CD4-positive, alpha-beta memory T cell (primary cell): ENCODE measurements at regions not wholly inside any gene's neighbourhood (a gene's known extent, or its start where the extent isn't known, plus 50 kb on each side); places are given as distances from the start of the nearest gene placed in this dataset.

Experiments used
- CTCF ChIA-PET: fragments of 350-600 bp; sonication (Branson Sonifier 250); formaldehyde crosslinking; loops from one replicate; lab custom pipeline; 2021; ENCODE audit warnings: inconsistent platforms; ENCODE audit not compliant: partially characterized antibody; lab: Charles Lee
- POLR2A ChIA-PET: fragments of 350-600 bp; sonication (Branson Sonifier 250); formaldehyde crosslinking; loops from one replicate; lab custom pipeline; 2021; ENCODE audit not compliant: partially characterized antibody; lab: Charles Lee
- DNase-seq, 5 donors: peaks; one replicate each; pipeline versions ENCODE4 v3.0.0 to v3.0.0-alpha.2; 2020 to 2022; ENCODE audit warnings: mixed read lengths in 1 of 5
- H3K27ac ChIP-seq: one replicate; pipeline ENCODE4 v1.7.0; 2013; ENCODE audit warnings: low read depth, low read length
- H3K27me3 ChIP-seq: 2 replicates; pipeline ENCODE4 v1.7.0; 2013; ENCODE audit warnings: mild to moderate bottlenecking, low read length, moderate library complexity; ENCODE audit not compliant: insufficient read depth
- H3K36me3 ChIP-seq: 2 replicates; pipeline ENCODE4 v1.7.0; 2013; ENCODE audit warnings: mild to moderate bottlenecking, low read length, moderate library complexity; ENCODE audit not compliant: insufficient read depth
- H3K4me1 ChIP-seq: 2 replicates; pipeline ENCODE4 v1.7.0; 2013; ENCODE audit warnings: mild to moderate bottlenecking, low read length, moderate library complexity; ENCODE audit not compliant: insufficient read depth
- H3K4me3 ChIP-seq, 2 donors: one replicate each; pipeline ENCODE4 v1.7.0; 2013; ENCODE audit warnings: low read length in 2 of 2, mild to moderate bottlenecking in 1 of 2
- H3K9me3 ChIP-seq, 2 donors: one replicate each; pipeline ENCODE4 v1.7.0; 2013; ENCODE audit warnings: low read length in 2 of 2, control low read depth in 1 of 2; ENCODE audit not compliant: control insufficient read depth in 1 of 2
- H3K27ac Mint-ChIP-seq, 7 donors: one replicate each; pipeline ENCODE4 v1.8.0; 2020 to 2021; ENCODE audit warnings: mixed read lengths in 7 of 7, mild to moderate bottlenecking in 6 of 7, inconsistent platforms in 3 of 7, moderate library complexity in 3 of 7
- H3K27me3 Mint-ChIP-seq, 2 donors: one replicate each; pipeline ENCODE4 v1.8.0; 2020 to 2021; ENCODE audit warnings: mixed read lengths in 2 of 2
- H3K36me3 Mint-ChIP-seq, 2 donors: one replicate each; pipeline ENCODE4 v1.8.0; 2020 to 2021; ENCODE audit warnings: mixed read lengths in 2 of 2, inconsistent platforms in 1 of 2, mild to moderate bottlenecking in 1 of 2
- H3K4me1 Mint-ChIP-seq, 4 donors: one replicate each; pipeline ENCODE4 v1.8.0; 2020 to 2021; ENCODE audit warnings: mixed read lengths in 4 of 4, mild to moderate bottlenecking in 1 of 4
- H3K4me3 Mint-ChIP-seq, 8 donors: one replicate each; pipeline ENCODE4 v1.8.0; 2020 to 2021; ENCODE audit warnings: mixed read lengths in 8 of 8, mild to moderate bottlenecking in 7 of 8, moderate library complexity in 6 of 8, inconsistent platforms in 3 of 8
- H3K9me3 Mint-ChIP-seq, 8 donors: one replicate each; pipeline ENCODE4 v1.8.0; 2020 to 2021; ENCODE audit warnings: mixed read lengths in 8 of 8, mild to moderate bottlenecking in 5 of 8, inconsistent platforms in 3 of 8, moderate library complexity in 1 of 8
- intact Hi-C: fragments of 100-400 bp; cut with micrococcal nuclease; formaldehyde crosslinking; loops from one replicate; pipeline ENCODE4 v1.15.1; 2023

DNA sequence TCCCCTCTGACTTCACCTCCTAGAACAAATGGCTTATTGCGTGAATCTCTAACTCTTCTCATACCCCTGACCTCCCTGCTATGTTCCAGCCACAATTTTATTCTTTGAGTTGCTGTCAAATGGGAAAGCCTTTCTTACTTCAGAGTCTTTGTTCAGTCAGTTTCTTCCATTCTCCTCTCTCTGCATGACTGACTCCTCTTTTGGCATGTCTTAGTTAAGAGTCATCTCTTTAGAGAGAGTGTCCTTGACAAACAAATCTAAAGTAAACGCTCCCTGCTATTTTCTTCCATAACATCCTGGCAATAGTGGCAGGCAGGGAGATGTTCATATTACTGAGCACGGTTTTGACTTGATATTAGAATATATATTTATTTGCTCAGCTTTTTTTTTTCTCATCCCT is 170.7 kb upstream of the ERBB4 start:
- peaks cover 0 to 3% (median 0%) of the 10 kb centered on the region in 8 donors for H3K9me3 Mint-ChIP-seq
- H3K27ac Mint-ChIP-seq, result no peak overlapping the region
- ChIA-PET POLR2A (no interaction called here), CTCF (interaction anchor here (1.8 kb wide), 1 partner anchor 11 kb away, joined by 4 read pairs; no protein-coding TSS in a partner anchor)
- no peak overlapping the region for H3K27ac ChIP-seq
- no peaks in the 10 kb centered on the region for H3K27me3 ChIP-seq
- H3K36me3 ChIP-seq, result no peaks in the 10 kb centered on the region
- no peak overlapping the region for H3K4me3 Mint-ChIP-seq
- H3K4me3 ChIP-seq, result no peak overlapping the region
- no peaks in the 10 kb centered on the region for H3K36me3 Mint-ChIP-seq
- H3K4me1 ChIP-seq, result no peaks in the 10 kb centered on the region
- H3K9me3 ChIP-seq, result no peaks in the 10 kb centered on the region
- H3K27me3 Mint-ChIP-seq, result peaks cover 0 to 1% of the 10 kb centered on the region in 2 donors
- no peak for DNase-seq
- no peaks in the 10 kb centered on the region for H3K4me1 Mint-ChIP-seq
- intact Hi-C loops, result no loop called here

DNA sequence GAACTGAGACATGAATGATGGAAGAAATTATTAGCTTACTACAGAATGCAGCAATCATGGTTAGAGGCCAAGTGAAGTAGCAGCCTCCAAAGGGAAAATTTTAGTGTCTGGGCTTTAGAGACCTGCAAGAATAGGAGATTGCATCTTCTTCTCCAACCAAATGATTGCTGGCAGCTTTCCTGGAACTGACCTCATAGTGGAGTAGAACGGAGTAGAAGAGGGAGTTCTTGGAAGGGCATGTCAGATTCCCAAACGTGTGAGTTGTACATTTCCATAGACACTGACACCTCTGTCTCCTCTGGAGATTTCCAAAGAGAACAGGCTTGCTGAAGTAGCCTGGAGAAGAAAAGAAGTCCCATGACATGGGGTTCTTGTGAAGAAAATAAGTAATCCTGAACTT is 169.8 kb upstream of the ERBB4 start:
- no peak overlapping the region for H3K27ac Mint-ChIP-seq
- H3K4me1 Mint-ChIP-seq, result no peaks in the 10 kb centered on the region
- Histone ChIP-seq H3K27me3 (no peaks in the 10 kb centered on the region), H3K9me3 (no peaks in the 10 kb centered on the region), H3K4me3 (no peak overlapping the region), H3K4me1 (no peaks in the 10 kb centered on the region), H3K27ac (no peak overlapping the region), H3K36me3 (no peaks in the 10 kb centered on the region)
- H3K4me3 Mint-ChIP-seq, result no peak overlapping the region
- POLR2A ChIA-PET, result no interaction called here
- CTCF ChIA-PET, result no interaction called here
- peaks cover 0 to 3% (median 0%) of the 10 kb centered on the region in 8 donors for H3K9me3 Mint-ChIP-seq
- intact Hi-C loops, result no loop called here
- H3K36me3 Mint-ChIP-seq, result no peaks in the 10 kb centered on the region
- DNase-seq, result no peak
- peaks cover 0 to 1% of the 10 kb centered on the region in 2 donors for H3K27me3 Mint-ChIP-seq

DNA sequence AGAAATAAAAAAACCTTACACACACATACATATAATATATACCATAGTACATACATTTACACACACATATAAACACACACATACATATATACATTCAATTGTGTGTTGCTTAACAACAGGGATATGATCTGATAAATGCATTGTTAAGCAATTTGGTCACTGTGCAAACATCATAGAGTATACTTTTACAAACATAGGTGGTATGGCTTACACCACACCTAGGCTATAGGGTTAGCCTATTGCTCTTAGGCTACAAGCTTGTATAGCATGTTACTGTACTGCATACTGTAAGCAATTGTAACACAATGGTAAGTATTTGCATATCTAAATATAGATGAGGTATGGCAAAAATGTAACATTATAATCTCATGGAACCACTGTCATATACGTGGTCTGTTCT is 156.8 kb upstream of the ERBB4 start:
- Mint-ChIP-seq H3K36me3 (no peaks in the 10 kb centered on the region), H3K9me3 (no peaks in the 10 kb centered on the region), H3K27ac (no peak overlapping the region), H3K4me3 (no peak overlapping the region), H3K27me3 (no peaks in the 10 kb centered on the region), H3K4me1 (no peaks in the 10 kb centered on the region)
- CTCF ChIA-PET, result no interaction called here
- no peak for DNase-seq
- POLR2A ChIA-PET, result no interaction called here
- H3K9me3 ChIP-seq, result no peaks in the 10 kb centered on the region
- no peak overlapping the region for H3K4me3 ChIP-seq
- no peaks in the 10 kb centered on the region for H3K4me1 ChIP-seq
- H3K27me3 ChIP-seq, result no peaks in the 10 kb centered on the region
- no peak overlapping the region for H3K27ac ChIP-seq
- H3K36me3 ChIP-seq, result no peaks in the 10 kb centered on the region
- intact Hi-C loops, result no loop called here

DNA sequence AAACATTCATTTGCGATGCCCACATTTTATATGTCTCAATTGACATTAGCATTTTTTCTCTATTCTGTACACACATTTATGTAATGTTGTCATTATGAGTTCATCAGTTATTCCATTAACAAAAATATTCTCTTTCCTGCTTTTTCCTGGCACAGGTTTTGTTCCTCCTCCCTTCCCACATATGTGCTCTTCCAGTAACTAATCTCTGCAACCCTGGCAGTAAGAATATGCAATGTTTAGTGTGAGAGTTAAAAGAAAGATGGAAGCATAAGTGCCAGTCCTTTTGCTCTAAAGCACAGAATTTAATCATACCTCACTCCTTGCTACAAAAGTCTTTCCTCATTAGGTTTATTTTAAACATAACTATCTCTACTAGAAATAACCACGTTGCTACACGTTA is 155.8 kb upstream of the ERBB4 start:
- H3K27me3 Mint-ChIP-seq, result no peaks in the 10 kb centered on the region
- H3K27ac Mint-ChIP-seq, result no peak overlapping the region
- Histone ChIP-seq H3K9me3 (no peaks in the 10 kb centered on the region), H3K27ac (no peak overlapping the region), H3K36me3 (no peaks in the 10 kb centered on the region), H3K27me3 (no peaks in the 10 kb centered on the region), H3K4me3 (no peak overlapping the region), H3K4me1 (no peaks in the 10 kb centered on the region)
- no peak for DNase-seq
- no peaks in the 10 kb centered on the region for H3K36me3 Mint-ChIP-seq
- ChIA-PET CTCF (no interaction called here), POLR2A (no interaction called here)
- H3K4me3 Mint-ChIP-seq, result no peak overlapping the region
- intact Hi-C loops, result no loop called here
- no peaks in the 10 kb centered on the region for H3K9me3 Mint-ChIP-seq
- no peaks in the 10 kb centered on the region for H3K4me1 Mint-ChIP-seq

DNA sequence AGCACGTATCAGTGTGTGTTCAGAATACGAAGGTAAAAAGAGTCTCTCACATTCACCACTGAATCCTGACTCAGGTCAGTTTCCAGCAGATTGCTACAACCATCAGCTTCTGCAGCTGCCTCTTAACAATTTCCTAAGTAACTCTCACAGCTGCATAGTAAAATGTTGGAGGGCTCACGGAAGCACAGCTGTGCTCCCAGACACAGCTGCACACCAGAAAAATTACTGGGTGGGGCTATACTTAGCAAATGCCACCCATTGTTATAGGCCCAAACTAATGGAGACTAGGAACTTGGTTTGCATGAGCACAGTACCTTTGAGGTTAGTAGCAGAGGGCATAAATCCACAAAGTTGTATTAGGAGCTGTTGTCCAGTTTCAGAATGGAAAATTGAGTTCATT is 153.9 kb upstream of the ERBB4 start:
- H3K4me1 Mint-ChIP-seq, result no peaks in the 10 kb centered on the region
- H3K27ac Mint-ChIP-seq, result no peak overlapping the region
- POLR2A ChIA-PET, result no interaction called here
- CTCF ChIA-PET, result interaction anchor here (1.0 kb wide), 1 partner anchor 8 kb away, joined by 4 read pairs; no protein-coding TSS in a partner anchor
- Histone ChIP-seq H3K36me3 (no peaks in the 10 kb centered on the region), H3K4me1 (no peaks in the 10 kb centered on the region), H3K27me3 (no peaks in the 10 kb centered on the region), H3K27ac (no peak overlapping the region), H3K4me3 (no peak overlapping the region), H3K9me3 (no peaks in the 10 kb centered on the region)
- intact Hi-C loops, result no loop called here
- H3K9me3 Mint-ChIP-seq, result no peaks in the 10 kb centered on the region
- DNase-seq, result no peak
- H3K36me3 Mint-ChIP-seq, result no peaks in the 10 kb centered on the region
- no peaks in the 10 kb centered on the region for H3K27me3 Mint-ChIP-seq
- H3K4me3 Mint-ChIP-seq, result no peak overlapping the region

DNA sequence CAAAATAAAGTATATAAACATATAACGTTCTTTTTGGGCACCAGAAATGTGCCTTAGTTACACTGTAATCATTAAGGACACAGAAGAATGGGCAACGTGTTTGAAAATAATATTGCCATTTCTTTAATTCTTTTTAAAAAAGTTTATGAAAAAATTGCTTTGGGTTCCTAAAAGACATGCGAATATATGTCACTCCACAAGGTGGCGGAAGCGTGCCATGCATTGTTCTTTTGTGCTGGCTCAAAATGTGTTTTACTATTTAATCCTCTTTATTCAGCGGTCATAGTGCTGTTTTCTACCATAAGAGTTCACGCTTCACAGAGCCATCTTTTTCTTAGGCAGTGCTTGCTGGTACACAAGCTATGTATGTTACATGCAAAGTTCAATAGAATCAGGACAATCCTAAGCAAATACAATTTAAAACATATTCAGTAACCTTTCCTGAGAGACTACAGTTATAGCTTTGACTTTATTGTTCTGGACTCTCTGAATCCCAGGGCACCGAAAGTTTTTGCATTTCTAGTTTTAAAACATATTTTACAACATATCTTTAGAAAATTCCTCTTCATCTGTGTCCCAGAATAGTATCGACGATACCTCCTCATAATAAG is 147.8 kb upstream of the ERBB4 start:
- Mint-ChIP-seq H3K27me3 (peaks cover 0 to 4% of the 10 kb centered on the region in 2 donors), H3K4me3 (no peak overlapping the region), H3K36me3 (no peaks in the 10 kb centered on the region), H3K4me1 (no peaks in the 10 kb centered on the region), H3K9me3 (no peaks in the 10 kb centered on the region), H3K27ac (no peak overlapping the region)
- CTCF ChIA-PET, result interaction anchor here (0.7 to 1.0 kb wide), 2 partner anchors 11 to 467 kb away, joined by 3 to 4 read pairs; no protein-coding TSS in a partner anchor
- H3K9me3 ChIP-seq, result no peaks in the 10 kb centered on the region
- H3K4me3 ChIP-seq, result no peak overlapping the region
- H3K36me3 ChIP-seq, result no peaks in the 10 kb centered on the region
- POLR2A ChIA-PET, result no interaction called here
- H3K4me1 ChIP-seq, result no peaks in the 10 kb centered on the region
- no peaks in the 10 kb centered on the region for H3K27me3 ChIP-seq
- peak in 4 of 5 donors; percentile 15 to 38 (median 24) for DNase-seq
- H3K27ac ChIP-seq, result no peak overlapping the region
- intact Hi-C loops, result loop anchor here (1.0 kb wide), 1 partner anchor 467 kb away; no protein-coding TSS in a partner anchor

DNA sequence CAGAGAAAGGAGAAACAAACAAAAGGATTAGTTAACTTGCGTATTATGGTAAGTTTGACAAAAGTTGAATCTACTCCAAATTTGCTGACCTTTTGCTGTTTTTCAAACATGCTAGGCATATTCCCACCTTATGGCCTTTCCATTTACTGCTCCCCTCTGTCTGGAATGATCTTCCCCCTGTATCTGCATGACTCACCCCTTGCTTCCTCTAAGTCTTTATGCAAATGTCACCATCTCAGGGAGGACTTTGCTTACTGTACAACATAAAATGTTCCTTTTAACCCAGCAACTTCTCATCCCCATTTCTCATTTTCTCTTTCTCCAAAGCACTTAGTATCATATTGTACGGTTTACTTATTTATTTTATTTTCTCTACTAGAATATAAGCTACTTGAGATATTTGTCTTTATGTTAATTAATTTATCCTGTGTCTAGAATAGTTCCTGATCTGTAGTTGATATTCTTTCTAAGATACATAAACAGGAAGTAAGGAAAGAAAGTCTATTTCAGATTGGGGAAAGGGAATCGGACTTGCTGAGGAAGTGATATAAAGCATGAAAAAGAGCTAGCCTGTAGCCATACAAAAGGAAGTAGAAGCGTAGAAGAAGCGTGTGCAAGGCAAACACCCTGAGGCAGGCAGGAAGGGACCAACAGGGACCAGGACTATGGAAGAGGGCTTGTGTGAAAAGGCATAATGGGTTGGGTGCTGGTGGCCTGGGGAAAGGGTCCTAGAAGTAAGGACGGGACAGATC is 144.9 kb upstream of the ERBB4 start:
- H3K4me1 ChIP-seq, result no peaks in the 10 kb centered on the region
- H3K27me3 ChIP-seq, result no peaks in the 10 kb centered on the region
- H3K27ac ChIP-seq, result no peak overlapping the region
- no peaks in the 10 kb centered on the region for H3K9me3 ChIP-seq
- Mint-ChIP-seq H3K27ac (no peak overlapping the region), H3K4me1 (no peaks in the 10 kb centered on the region), H3K36me3 (no peaks in the 10 kb centered on the region), H3K27me3 (peaks cover 0 to 4% of the 10 kb centered on the region in 2 donors), H3K4me3 (no peak overlapping the region), H3K9me3 (no peaks in the 10 kb centered on the region)
- intact Hi-C loops, result no loop called here
- no peak for DNase-seq
- ChIA-PET POLR2A (no interaction called here), CTCF (interaction anchor here (1.1 kb wide), 2 partner anchors 9 to 12 kb away, joined by 4 read pairs; no protein-coding TSS in a partner anchor)
- no peaks in the 10 kb centered on the region for H3K36me3 ChIP-seq
- no peak overlapping the region for H3K4me3 ChIP-seq
